MM.1S (cell line): ENCODE measurements at regions not wholly inside any gene's neighbourhood (a gene's known extent, or its start where the extent isn't known, plus 50 kb on each side); places are given as distances from the start of the nearest gene placed in this dataset.

Experiments used
- DNase-seq: peaks from one replicate; pipeline ENCODE4 v3.0.0-alpha.2; 2015
- H2AFZ ChIP-seq: fragments of 300-600 bp; sonication (generic); 2 replicates; pipeline ENCODE4 v1.6.0; 2016; ENCODE audit warnings: antibody characterized with exemption, low read length
- H3F3A ChIP-seq: fragments of 300-600 bp; sonication (generic); 2 replicates; pipeline ENCODE4 v1.6.1; 2016; ENCODE audit warnings: mild to moderate bottlenecking, antibody characterized with exemption, low read length, moderate library complexity, mixed read lengths; ENCODE audit not compliant: insufficient read depth
- H3K27ac ChIP-seq: fragments of 300-600 bp; sonication (generic); 2 replicates; pipeline ENCODE4 v1.5.1; 2016; ENCODE audit warnings: mild to moderate bottlenecking, low read length
- H3K27me3 ChIP-seq: fragments of 300-600 bp; sonication (generic); replicated peaks from 2 replicates; pipeline ENCODE4 v1.6.0; 2016; ENCODE audit warnings: low read length; ENCODE audit not compliant: insufficient read depth
- H3K36me3 ChIP-seq: fragments of 300-600 bp; sonication (generic); replicated peaks from 2 replicates; pipeline ENCODE4 v1.6.1; 2016; ENCODE audit warnings: mild to moderate bottlenecking, low read length, mixed read lengths; ENCODE audit not compliant: insufficient read depth
- H3K4me1 ChIP-seq: fragments of 300-600 bp; sonication (generic); 2 replicates; pipeline ENCODE4 v1.6.1; 2016; ENCODE audit warnings: low read length, mixed read lengths
- H3K4me2 ChIP-seq: fragments of 300-600 bp; sonication (generic); 2 replicates; pipeline ENCODE4 v1.6.0; 2016; ENCODE audit warnings: low read depth, low read length
- H3K4me3 ChIP-seq: fragments of 300-600 bp; sonication (generic); 2 replicates; pipeline ENCODE4 v1.5.1; 2016; ENCODE audit warnings: low read length, mixed read lengths
- H3K79me2 ChIP-seq: fragments of 300-600 bp; sonication (generic); 2 replicates; pipeline ENCODE4 v1.6.1; 2016; ENCODE audit warnings: mixed run types, low read length, mixed read lengths
- H3K9ac ChIP-seq: fragments of 300-600 bp; sonication (generic); 2 replicates; pipeline ENCODE4 v1.6.1; 2016; ENCODE audit warnings: low read length, mixed read lengths
- H3K9me2 ChIP-seq: fragments of 300-600 bp; sonication (generic); replicated peaks from 2 replicates; pipeline ENCODE4 v1.6.1; 2016; ENCODE audit warnings: mild to moderate bottlenecking, low read length, mixed read lengths; ENCODE audit not compliant: insufficient read depth
- H3K9me3 ChIP-seq: fragments of 300-600 bp; sonication (generic); replicated peaks from 2 replicates; pipeline ENCODE4 v1.6.1; 2016; ENCODE audit warnings: mild to moderate bottlenecking, low read length, mixed read lengths; ENCODE audit not compliant: insufficient read depth
- H4K20me1 ChIP-seq: fragments of 300-600 bp; sonication (generic); 2 replicates; pipeline ENCODE4 v1.6.1; 2016; ENCODE audit warnings: mild to moderate bottlenecking, low read length, moderate library complexity, mixed read lengths; ENCODE audit not compliant: insufficient read depth
- EZH2 ChIP-seq: fragments of 300-600 bp; sonication (generic); optimal IDR thresholded peaks from 2 replicates; pipeline ENCODE3; 2017; ENCODE audit warnings: low read depth, mild to moderate bottlenecking, antibody characterized with exemption, low read length, mixed read lengths
- EZH2phosphoT487 ChIP-seq: fragments of 300-600 bp; sonication (generic); IDR thresholded peaks from 2 replicates; pipeline ENCODE4 v1.6.1; 2018; ENCODE audit warnings: antibody characterized with exemption, low read length
- TF ChIP-seq, protein P1 (sequence below): fragments of 300-600 bp; sonication (generic); IDR thresholded peaks from 2 replicates; pipeline ENCODE4 v1.5.1; 2016; ENCODE audit warnings: antibody characterized with exemption, low read length, mixed read lengths

DNA sequence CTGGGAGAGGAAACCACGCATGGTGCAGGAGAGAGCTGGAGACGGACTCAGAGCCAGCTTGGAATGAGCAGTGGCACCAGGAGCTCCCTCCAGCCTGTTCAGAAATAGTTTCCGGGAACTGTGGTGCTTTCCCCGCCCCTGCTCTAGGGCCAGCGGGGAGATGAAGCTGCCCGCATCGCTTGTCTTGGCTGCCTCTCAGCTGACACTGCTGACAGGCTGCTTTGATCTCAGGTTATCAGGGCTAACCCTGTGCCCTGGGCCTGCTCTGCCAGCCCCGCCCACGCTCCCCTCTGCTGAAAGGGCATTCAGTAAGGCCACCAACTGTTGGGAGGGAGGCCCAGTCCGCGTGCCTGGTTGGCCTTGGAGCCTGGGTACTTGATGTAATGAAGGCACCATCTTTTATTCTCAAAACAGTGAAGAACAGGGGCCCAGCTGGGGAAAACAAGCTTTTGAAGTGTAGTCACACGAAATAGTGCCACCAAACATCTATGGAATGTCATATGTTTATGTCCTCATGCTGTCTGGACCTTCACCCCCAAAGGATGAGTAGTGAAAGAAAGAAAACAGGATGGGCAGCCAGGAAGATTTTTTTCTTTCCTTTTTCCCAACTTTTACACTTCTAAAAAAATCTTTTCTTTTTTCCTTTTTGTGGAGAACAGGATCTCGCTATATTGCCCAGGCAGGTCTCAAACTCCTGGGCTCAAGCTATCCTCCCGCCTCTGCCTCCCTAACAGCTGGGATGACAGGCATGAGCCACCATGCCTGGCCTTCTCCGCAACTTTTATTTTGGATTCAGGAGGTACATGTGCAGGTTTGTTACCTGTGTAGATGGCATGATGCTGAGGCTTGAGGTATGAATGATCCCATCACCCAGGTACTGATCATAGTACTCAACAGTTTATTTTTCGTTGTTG is 115.9 kb upstream of the TBX3 start:
- TF ChIP-seq EZH2phosphoT487 (no peak), EZH2 (no peak)
- TF ChIP-seq, protein P1, sequence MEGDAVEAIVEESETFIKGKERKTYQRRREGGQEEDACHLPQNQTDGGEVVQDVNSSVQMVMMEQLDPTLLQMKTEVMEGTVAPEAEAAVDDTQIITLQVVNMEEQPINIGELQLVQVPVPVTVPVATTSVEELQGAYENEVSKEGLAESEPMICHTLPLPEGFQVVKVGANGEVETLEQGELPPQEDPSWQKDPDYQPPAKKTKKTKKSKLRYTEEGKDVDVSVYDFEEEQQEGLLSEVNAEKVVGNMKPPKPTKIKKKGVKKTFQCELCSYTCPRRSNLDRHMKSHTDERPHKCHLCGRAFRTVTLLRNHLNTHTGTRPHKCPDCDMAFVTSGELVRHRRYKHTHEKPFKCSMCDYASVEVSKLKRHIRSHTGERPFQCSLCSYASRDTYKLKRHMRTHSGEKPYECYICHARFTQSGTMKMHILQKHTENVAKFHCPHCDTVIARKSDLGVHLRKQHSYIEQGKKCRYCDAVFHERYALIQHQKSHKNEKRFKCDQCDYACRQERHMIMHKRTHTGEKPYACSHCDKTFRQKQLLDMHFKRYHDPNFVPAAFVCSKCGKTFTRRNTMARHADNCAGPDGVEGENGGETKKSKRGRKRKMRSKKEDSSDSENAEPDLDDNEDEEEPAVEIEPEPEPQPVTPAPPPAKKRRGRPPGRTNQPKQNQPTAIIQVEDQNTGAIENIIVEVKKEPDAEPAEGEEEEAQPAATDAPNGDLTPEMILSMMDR = no peak
- Histone ChIP-seq H3K4me2 (no peak overlapping the region), H3K4me1 (no peaks in the 10 kb centered on the region), H3K27me3 (no peaks in the 10 kb centered on the region), H3K9me2 (no peaks in the 10 kb centered on the region), H4K20me1 (no peaks in the 10 kb centered on the region), H3K27ac (no peak overlapping the region), H3K9me3 (no peaks in the 10 kb centered on the region), H3K9ac (no peak overlapping the region), H3K36me3 (no peaks in the 10 kb centered on the region), H2AFZ (no peak overlapping the region), H3K79me2 (no peaks in the 10 kb centered on the region), H3F3A (no peaks in the 10 kb centered on the region), H3K4me3 (no peak overlapping the region)
- no peak for DNase-seq

GRCh38 chr12:114794049-114794558 is 110.1 kb upstream of the TBX3 start:
- Histone ChIP-seq H4K20me1 (no peaks in the 10 kb centered on the region), H3K9ac (no peak overlapping the region), H3K27ac (no peak overlapping the region), H3K9me3 (no peaks in the 10 kb centered on the region), H3K4me3 (no peak overlapping the region), H3K4me2 (no peak overlapping the region), H3K27me3 (no peaks in the 10 kb centered on the region), H3K36me3 (no peaks in the 10 kb centered on the region), H3K4me1 (no peaks in the 10 kb centered on the region), H2AFZ (no peak overlapping the region), H3K79me2 (no peaks in the 10 kb centered on the region), H3K9me2 (no peaks in the 10 kb centered on the region), H3F3A (no peaks in the 10 kb centered on the region)
- DNase-seq = no peak
- TF ChIP-seq, protein P1 = no peak
- no peak for TF ChIP-seq EZH2phosphoT487
- no peak for TF ChIP-seq EZH2

DNA sequence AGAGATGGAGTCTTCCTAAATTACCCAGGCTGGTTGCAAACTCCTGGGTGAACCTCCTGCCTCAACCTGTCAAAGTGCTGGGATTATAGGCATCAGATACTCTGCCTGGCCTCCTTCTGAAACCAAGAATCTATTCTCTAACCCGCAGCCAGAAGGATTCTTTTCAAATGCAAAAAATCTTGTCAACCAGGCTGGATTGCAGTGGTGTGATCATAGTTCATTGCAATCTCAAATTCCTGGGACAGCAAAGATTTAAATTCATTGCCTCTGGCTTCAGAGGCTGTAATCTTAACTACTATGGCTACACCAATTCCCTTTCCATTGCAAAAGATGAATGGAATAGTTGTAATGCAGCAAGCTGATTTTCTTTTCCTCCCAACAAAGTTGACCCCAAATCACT is 106.3 kb upstream of the TBX3 start:
- no peak overlapping the region for H3K4me2 ChIP-seq
- H3K9ac ChIP-seq = no peak overlapping the region
- H2AFZ ChIP-seq = no peak overlapping the region
- H3K36me3 ChIP-seq = no peaks in the 10 kb centered on the region
- H3F3A ChIP-seq = no peaks in the 10 kb centered on the region
- no peaks in the 10 kb centered on the region for H3K4me1 ChIP-seq
- no peaks in the 10 kb centered on the region for H3K9me2 ChIP-seq
- H3K79me2 ChIP-seq = no peaks in the 10 kb centered on the region
- no peak for DNase-seq
- H3K4me3 ChIP-seq = no peak overlapping the region
- H3K27ac ChIP-seq = no peak overlapping the region
- no peaks in the 10 kb centered on the region for H4K20me1 ChIP-seq
- no peaks in the 10 kb centered on the region for H3K9me3 ChIP-seq
- no peak for TF ChIP-seq EZH2phosphoT487
- no peak for TF ChIP-seq EZH2
- TF ChIP-seq, protein P1 = no peak
- H3K27me3 ChIP-seq = no peaks in the 10 kb centered on the region
